Right lobe of liver (tissue), 6 donors: ENCODE measurements at regions not wholly inside any gene's neighbourhood (a gene's known extent, or its start where the extent isn't known, plus 50 kb on each side); places are given as distances from the start of the nearest gene placed in this dataset.

ENCODE experiments used
- ATAC-seq, 4 donors: fragments of 200-7000 bp; cut with Tn5 transposase; one replicate each; pipeline ENCODE4 v1.9.1; 2020; ENCODE audit warnings: mild to moderate bottlenecking in 4 of 4, moderate library complexity in 4 of 4
- DNase-seq, 3 donors: peaks; one replicate each; pipeline ENCODE4 v3.0.0-alpha.2; 2020
- H3K27ac ChIP-seq, 3 donors: fragments of 200-600 bp; one replicate each; pipeline ENCODE4 v1.8.0; 2022
- H3K27me3 ChIP-seq, 2 donors: fragments of 200-600 bp; one replicate each; pipeline ENCODE4 v1.8.0; 2022
- H3K36me3 ChIP-seq, 4 donors: fragments of 200-600 bp; sonication (generic) in 1 of 4; one replicate each; pipeline versions ENCODE4 v1.5.1 to v1.8.0; 2017 to 2022; ENCODE audit warnings: control low read depth in 1 of 4
- H3K4me1 ChIP-seq, 4 donors: fragments of 200-600 bp; sonication (generic) in 1 of 4; one replicate each; pipeline versions ENCODE4 v1.5.1 to v1.8.0; 2017 to 2022; ENCODE audit warnings: control low read depth in 1 of 4
- H3K4me3 ChIP-seq, 3 donors: fragments of 200-600 bp; one replicate each; pipeline ENCODE4 v1.8.0; 2022
- H3K9me3 ChIP-seq, 4 donors: fragments of 200-600 bp; sonication (generic) in 1 of 4; one replicate each; pipeline versions ENCODE4 v1.5.1 to v1.8.0; 2017 to 2022; ENCODE audit warnings: control low read depth in 1 of 4
- CTCF ChIP-seq, 4 donors: fragments of 200-600 bp in 3 of 4; fragments of 450-650 bp in 1 of 4; IDR thresholded peaks; one replicate each; pipeline versions ENCODE4 v1.5.1 to v1.8.0; 2016 to 2022; ENCODE audit warnings: antibody characterized with exemption in 4 of 4, mild to moderate bottlenecking in 2 of 4
- POLR2A ChIP-seq: fragments of 450-650 bp; IDR thresholded peaks from one replicate; pipeline ENCODE4 v1.6.1; 2017; ENCODE audit warnings: antibody characterized with exemption, mild to moderate bottlenecking
- WGBS: methylation state at CpG from one replicate; pipeline ENCODE4 v1.1.6; 2018; ENCODE audit warnings: low coverage, low lambda C conversion rate; ENCODE audit not compliant: insufficient coverage; ENCODE audit errors: missing lambda C conversion rate; 5-methylcytosine and 5-hydroxymethylcytosine counted together
- intact Hi-C, 2 donors: fragments of 100-400 bp; cut with DNase I; formaldehyde crosslinking; loops; one replicate each; pipeline versions ENCODE4 v1.11.2 to v1.14.1; 2022
- donor health status: DM: no; HTN: yes; CAD: no.
- donor health status: DM: no; HTN: no; CAD: no.
- donor health status: DM: no; HTN: no; CAD: no.
- donor health status: DM: no; HTN: yes; CAD: no.
- donor health status: DM: no; HTN: yes; CAD: no.

DNA sequence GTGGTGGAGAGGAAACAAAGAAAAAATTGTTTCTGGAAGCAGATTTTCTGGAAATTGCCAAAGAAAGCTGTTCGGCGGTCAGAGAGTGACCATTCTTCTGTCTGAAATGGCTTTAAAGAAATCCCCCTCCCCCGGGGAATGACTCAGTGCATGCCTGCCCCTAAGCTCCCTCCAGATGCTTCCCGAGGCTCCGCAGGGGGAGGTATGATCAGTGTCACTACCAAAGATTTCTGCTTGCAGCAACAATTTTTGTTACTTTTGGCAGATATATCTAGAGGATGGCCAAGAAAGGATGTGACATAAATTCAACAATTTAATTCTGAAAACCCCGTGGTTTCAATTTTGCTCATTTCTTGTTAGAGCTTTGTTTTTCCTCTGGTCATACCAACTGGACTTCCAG, 163.9 kb downstream of the JCAD start:
- TF ChIP-seq CTCF (IDR thresholded peaks at IDR 0.05) (no peak), POLR2A (no peak)
- no peaks in the 10 kb centered on the region for H3K4me1 ChIP-seq
- H3K27ac ChIP-seq: peak overlapping the region in 2 of 3 donors; percentile 5 to 53
- ATAC-seq: peak; percentile 24 to 91 (median 63)
- DNase-seq: peak in 1 of 3 donors; percentile 44
- H3K9me3 ChIP-seq: no peaks in the 10 kb centered on the region
- no peak overlapping the region for H3K4me3 ChIP-seq
- WGBS: 50% methylated on average over 6 of the region's 6 CpGs
- no peaks in the 10 kb centered on the region for H3K27me3 ChIP-seq
- intact Hi-C loops: no loop called here
- no peaks in the 10 kb centered on the region for H3K36me3 ChIP-seq

DNA sequence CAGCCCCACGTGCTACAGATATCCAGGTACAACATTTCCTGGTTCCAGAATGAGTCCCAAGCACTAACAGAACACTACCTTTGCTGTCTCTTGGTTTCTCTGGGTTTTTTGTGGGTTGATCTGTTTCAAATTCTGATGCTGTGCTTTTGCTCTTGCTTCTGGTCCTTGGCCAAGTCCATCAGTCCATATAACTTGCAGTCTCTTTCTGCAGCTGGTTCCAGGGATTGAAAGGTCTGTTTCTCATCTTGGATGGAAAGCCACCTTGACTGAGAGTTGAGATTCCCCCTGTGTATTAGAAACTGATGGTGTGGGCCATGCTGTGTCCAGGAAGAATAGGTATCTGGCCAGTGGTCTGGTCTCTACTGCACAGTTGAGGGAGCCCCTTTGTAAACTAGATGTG, 171.1 kb downstream of the JCAD start:
- no peak for TF ChIP-seq POLR2A
- no peak for TF ChIP-seq CTCF (IDR thresholded peaks at IDR 0.05)
- Histone ChIP-seq H3K27me3 (no peaks in the 10 kb centered on the region), H3K27ac (no peak overlapping the region), H3K4me1 (no peaks in the 10 kb centered on the region), H3K36me3 (no peaks in the 10 kb centered on the region), H3K4me3 (no peak overlapping the region), H3K9me3 (no peaks in the 10 kb centered on the region)
- intact Hi-C loops: no loop called here
- 82% methylated on average over 1 of the region's 1 CpG for WGBS
- ATAC-seq (no peak), DNase-seq (no peak)

GRCh38 chr10:29886299-29886698, 173.1 kb downstream of the JCAD start:
- DNase-seq (no peak), ATAC-seq (no peak)
- no peaks in the 10 kb centered on the region for H3K36me3 ChIP-seq
- no peaks in the 10 kb centered on the region for H3K4me1 ChIP-seq
- no peak overlapping the region for H3K27ac ChIP-seq
- H3K27me3 ChIP-seq: no peaks in the 10 kb centered on the region
- TF ChIP-seq POLR2A: no peak
- TF ChIP-seq CTCF (IDR thresholded peaks at IDR 0.05): no peak
- no peaks in the 10 kb centered on the region for H3K9me3 ChIP-seq
- intact Hi-C loops: no loop called here
- WGBS: 87% methylated on average over 3 of the region's 3 CpGs
- no peak overlapping the region for H3K4me3 ChIP-seq

- TF ChIP-seq CTCF (IDR thresholded peaks at IDR 0.05) (no peak), POLR2A (no peak)
- DNase-seq (no peak), ATAC-seq (no peak)
- H3K27ac ChIP-seq: no peak overlapping the region
- intact Hi-C loops: no loop called here
- H3K36me3 ChIP-seq: no peaks in the 10 kb centered on the region
- WGBS: 77% methylated on average over 3 of the region's 3 CpGs
- no peaks in the 10 kb centered on the region for H3K27me3 ChIP-seq
- no peaks in the 10 kb centered on the region for H3K9me3 ChIP-seq
- H3K4me1 ChIP-seq: no peaks in the 10 kb centered on the region
- H3K4me3 ChIP-seq: no peak overlapping the region
These were observed 176.2 kb downstream of the JCAD start for GRCh38 chr10:29883231-29883630.

- H3K27ac ChIP-seq: no peak overlapping the region
- intact Hi-C loops: no loop called here
- no peaks in the 10 kb centered on the region for H3K9me3 ChIP-seq
- ATAC-seq: no peak
- H3K36me3 ChIP-seq: no peaks in the 10 kb centered on the region
- TF ChIP-seq POLR2A: no peak
- TF ChIP-seq CTCF (IDR thresholded peaks at IDR 0.05): no peak
- no peaks in the 10 kb centered on the region for H3K27me3 ChIP-seq
- H3K4me1 ChIP-seq: no peaks in the 10 kb centered on the region
- no peak for DNase-seq
- no peak overlapping the region for H3K4me3 ChIP-seq
- WGBS: 89% methylated on average over 6 of the region's 7 CpGs
These were observed 176.6 kb downstream of the JCAD start for GRCh38 chr10:29882766-29883165.
